ENCODE measurements at regions not wholly inside any gene's neighbourhood (a gene's known extent, or its start where the extent isn't known, plus 50 kb on each side); places are given as distances from the start of the nearest gene placed in this dataset.

DNA sequence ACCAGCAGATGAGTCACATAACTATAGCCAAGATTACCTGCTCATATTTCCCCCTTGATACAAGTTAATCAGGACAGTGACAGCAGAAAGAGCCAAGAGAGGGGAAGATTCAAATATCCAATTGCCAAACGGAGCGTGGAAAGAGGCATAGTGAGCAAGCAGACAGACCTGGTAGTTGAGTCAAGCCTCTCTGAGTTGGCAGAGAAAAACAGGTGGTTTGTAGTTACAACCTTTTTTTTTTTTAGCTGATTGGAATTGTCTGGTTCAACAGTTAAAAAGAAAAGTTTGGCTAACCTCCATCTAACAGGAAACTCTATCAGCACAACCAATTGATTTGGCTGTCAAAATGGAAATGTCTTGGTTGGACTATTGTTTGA is 272.1 kb downstream of the TLE1 start:
- H3K14ac ChIP-seq (ENCODE audit: insufficient read length) = no peak overlapping the region
- H3K23me2 ChIP-seq (ENCODE audit: low read depth, low read length) = no peaks in the 10 kb centered on the region; the same call in 1 of the 2 replicates
- H3K79me2 ChIP-seq (ENCODE audit: control insufficient read depth in 1 of 2, insufficient read depth in 2 of 2, low read length in 2 of 2) = no peaks in the 10 kb centered on the region
- H3K27me3 ChIP-seq (replicated peaks in 1 of 4; ENCODE audit: control insufficient read depth in 3 of 4, extremely low read depth in 1 of 4, insufficient read depth in 3 of 4, low read length in 3 of 4) = no peaks in the 10 kb centered on the region
- H4K91ac ChIP-seq (replicated peaks; ENCODE audit: insufficient read length, low read length) = no peak overlapping the region
- no peak overlapping the region for H2BK5ac ChIP-seq (ENCODE audit: low read depth, low read length)
- H3K4me3 ChIP-seq (ENCODE audit: extremely low read depth in 1 of 4, insufficient read depth in 2 of 4, low read depth in 3 of 4, low read length in 4 of 4) = no peak overlapping the region
- H3K56ac ChIP-seq (replicated peaks; ENCODE audit: insufficient read length, low read depth, low read length) = no peak overlapping the region
- no peaks in the 10 kb centered on the region for H3K79me1 ChIP-seq (ENCODE audit: low read depth, low read length)
- FAIRE-seq = no peak
- no peak overlapping the region for H2AFZ ChIP-seq (ENCODE audit: low read length)
- no peak overlapping the region for H2AK5ac ChIP-seq (ENCODE audit: low read depth, low read length)
- no peaks in the 10 kb centered on the region for H4K20me1 ChIP-seq (replicated peaks in 1 of 2; ENCODE audit: control insufficient read depth in 1 of 2, insufficient read depth in 2 of 2, low read length in 2 of 2)
- no peak overlapping the region for H2BK15ac ChIP-seq (ENCODE audit: low read length)
- no peak overlapping the region for H4K8ac ChIP-seq (ENCODE audit: extremely low read depth, insufficient read depth, low read length)
- no peak overlapping the region for H2BK12ac ChIP-seq (ENCODE audit: low read depth, low read length)
- no peak overlapping the region for H2BK120ac ChIP-seq (replicated peaks; ENCODE audit: low read depth, low read length)
- no peak overlapping the region for H3K9ac ChIP-seq (replicated peaks in 1 of 4; ENCODE audit: extremely low read depth in 1 of 4, low read depth in 3 of 4, low read length in 3 of 4)
- H4K5ac ChIP-seq (ENCODE audit: insufficient read length, low read depth, low read length) = no peak overlapping the region
- H3K18ac ChIP-seq (ENCODE audit: extremely low read depth, low read length) = no peak overlapping the region
- H3K27ac ChIP-seq (ENCODE audit: low read depth, low read length) = no peak overlapping the region
- no peaks in the 10 kb centered on the region for H3K36me3 ChIP-seq (ENCODE audit: control insufficient read depth in 2 of 4, insufficient read depth in 4 of 4, low read length in 3 of 4)
- no peak overlapping the region for H3K4me2 ChIP-seq (ENCODE audit: insufficient read depth in 1 of 2, low read depth in 2 of 2, low read length in 2 of 2)
- no peak overlapping the region for H2BK20ac ChIP-seq (ENCODE audit: low read length)
- ChIA-PET POLR2A (ENCODE audit: partially characterized antibody) (no interaction called here), CTCF (ENCODE audit: partially characterized antibody) (no interaction called here)
- H3K9me3 ChIP-seq (ENCODE audit: insufficient read depth in 2 of 2, low read depth in 1 of 2, low read length in 1 of 2) = no peaks in the 10 kb centered on the region
- no peaks in the 10 kb centered on the region for H3K4me1 ChIP-seq (replicated peaks in 1 of 4; ENCODE audit: control insufficient read depth in 3 of 4, insufficient read depth in 4 of 4, low read length in 3 of 4)
- DNase-seq (ENCODE audit: low read depth in 1 of 2, low spot score in 2 of 2) = no peak
- H3K23ac ChIP-seq (ENCODE audit: insufficient read length) = no peak overlapping the region
- no peak overlapping the region for H3K4ac ChIP-seq (replicated peaks; ENCODE audit: insufficient read length, low read depth, low read length)
- TF ChIP-seq HDAC6 (IDR thresholded peaks at IDR 0.05; ENCODE audit: low read depth, low read length) = no peak
- no peak for TF ChIP-seq KDM4A (IDR thresholded peaks at IDR 0.05; ENCODE audit: low read depth, low read length, severe bottlenecking)
- TF ChIP-seq CBX5 (IDR thresholded peaks at IDR 0.05; ENCODE audit: low read depth, low read length) = no peak
- no peak for TF ChIP-seq POU5F1 (IDR thresholded peaks at IDR 0.05; ENCODE audit: low read depth, low read length)
- no peak for TF ChIP-seq CREB1 (IDR thresholded peaks at IDR 0.05)
- no peak for TF ChIP-seq NRF1 (IDR thresholded peaks at IDR 0.05; ENCODE audit: low read depth, low read length)
- no peak for TF ChIP-seq RXRA (IDR thresholded peaks at IDR 0.05; ENCODE audit: insufficient read depth, low read depth, low read length)
- no peak for TF ChIP-seq ZNF274 (IDR thresholded peaks at IDR 0.05; ENCODE audit: borderline replicate concordance, extremely low read depth, low read length)
- no peak for TF ChIP-seq CHD1 (IDR thresholded peaks at IDR 0.05; ENCODE audit: low read depth, low read length)
- TF ChIP-seq, protein P1, sequence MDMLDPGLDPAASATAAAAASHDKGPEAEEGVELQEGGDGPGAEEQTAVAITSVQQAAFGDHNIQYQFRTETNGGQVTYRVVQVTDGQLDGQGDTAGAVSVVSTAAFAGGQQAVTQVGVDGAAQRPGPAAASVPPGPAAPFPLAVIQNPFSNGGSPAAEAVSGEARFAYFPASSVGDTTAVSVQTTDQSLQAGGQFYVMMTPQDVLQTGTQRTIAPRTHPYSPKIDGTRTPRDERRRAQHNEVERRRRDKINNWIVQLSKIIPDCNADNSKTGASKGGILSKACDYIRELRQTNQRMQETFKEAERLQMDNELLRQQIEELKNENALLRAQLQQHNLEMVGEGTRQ (IDR thresholded peaks at IDR 0.05; ENCODE audit: low read length) = no peak
- TF ChIP-seq CHD2 (IDR thresholded peaks at IDR 0.05; ENCODE audit: low read length) = no peak
- TF ChIP-seq SUZ12 (IDR thresholded peaks at IDR 0.05; ENCODE audit: low read length) = no peak
- TF ChIP-seq YY1 (IDR thresholded peaks at IDR 0.05; ENCODE audit: low read depth, low read length) = no peak
- 79% methylated on average over 2 of the region's 2 CpGs; no CpG with 5 or more reads in 1 of the 2 experiments for WGBS, 2 experiments (ENCODE audit: extremely low coverage in 1 of 2, insufficient coverage in 1 of 2, insufficient read length in 1 of 2, insufficient replicate concordance in 2 of 2, low coverage in 1 of 2, low lambda C conversion rate in 2 of 2, missing lambda C conversion rate in 1 of 2)
